Osteoblast (primary cell): ENCODE measurements at regions not wholly inside any gene's neighbourhood (a gene's known extent, or its start where the extent isn't known, plus 50 kb on each side); places are given as distances from the start of the nearest gene placed in this dataset.

Experiments
- DNase-seq: peaks from one replicate; pipeline ENCODE4 v3.0.0; 2011; ENCODE audit warnings: low spot score, mixed read lengths; ENCODE audit not compliant: insufficient read length; ENCODE audit errors: missing footprints
- H2AFZ ChIP-seq: 2 replicates; pipeline ENCODE4 v1.6.0; 2011; ENCODE audit warnings: mild to moderate bottlenecking, low read length
- H3K27ac ChIP-seq: 2 replicates; pipeline ENCODE4 v1.5.1; 2011; ENCODE audit warnings: mild to moderate bottlenecking, low read depth, low read length, moderate library complexity
- H3K27me3 ChIP-seq: 2 replicates; pipeline ENCODE4 v1.6.0; 2012; ENCODE audit warnings: mild to moderate bottlenecking, control low read depth, inconsistent platforms, low read length, moderate library complexity; ENCODE audit not compliant: insufficient read depth
- H3K36me3 ChIP-seq: 2 replicates; pipeline ENCODE4 v1.5.1; 2011; ENCODE audit warnings: mild to moderate bottlenecking, low read length, control low read depth, moderate library complexity; ENCODE audit not compliant: insufficient read depth
- H3K4me1 ChIP-seq: 2 replicates; pipeline ENCODE4 v1.5.1; 2011; ENCODE audit warnings: mild to moderate bottlenecking, low read length, control low read depth, moderate library complexity; ENCODE audit not compliant: insufficient read depth
- H3K4me2 ChIP-seq: 2 replicates; pipeline ENCODE4 v1.6.0; 2011; ENCODE audit warnings: mild to moderate bottlenecking, low read length; ENCODE audit not compliant: insufficient read depth
- H3K4me3 ChIP-seq: fragments of 200-600 bp; sonication (generic); 3 replicates; pipeline ENCODE4 v1.5.1; 2012; ENCODE audit warnings: mild to moderate bottlenecking, low read length, inconsistent platforms; ENCODE audit not compliant: insufficient read depth
- H3K79me2 ChIP-seq: 2 replicates; pipeline ENCODE4 v1.6.0; 2012; ENCODE audit warnings: mild to moderate bottlenecking, low read length, control low read depth, inconsistent platforms; ENCODE audit not compliant: insufficient read depth
- H3K9me3 ChIP-seq: 2 replicates; pipeline ENCODE4 v1.5.1; 2011; ENCODE audit warnings: low read depth, low read length, control low read depth
- H4K20me1 ChIP-seq: 2 replicates; pipeline ENCODE4 v1.6.0; 2012; ENCODE audit warnings: mild to moderate bottlenecking, low read length, control low read depth; ENCODE audit not compliant: insufficient read depth
- TF ChIP-seq, protein P1 (sequence below): IDR thresholded peaks from 2 replicates; pipeline ENCODE4 v1.5.1; 2011; ENCODE audit warnings: mild to moderate bottlenecking, low read depth, low read length, moderate library complexity; ENCODE audit errors: extremely low read depth

- Histone ChIP-seq H3K79me2 (no peaks in the 10 kb centered on the region), H4K20me1 (no peaks in the 10 kb centered on the region), H3K27ac (no peak overlapping the region), H3K36me3 (no peaks in the 10 kb centered on the region), H3K27me3 (no peaks in the 10 kb centered on the region), H3K9me3 (no peaks in the 10 kb centered on the region), H3K4me3 (no peak overlapping the region), H3K4me1 (no peaks in the 10 kb centered on the region), H2AFZ (no peak overlapping the region), H3K4me2 (no peak overlapping the region)
- TF ChIP-seq, protein P1, sequence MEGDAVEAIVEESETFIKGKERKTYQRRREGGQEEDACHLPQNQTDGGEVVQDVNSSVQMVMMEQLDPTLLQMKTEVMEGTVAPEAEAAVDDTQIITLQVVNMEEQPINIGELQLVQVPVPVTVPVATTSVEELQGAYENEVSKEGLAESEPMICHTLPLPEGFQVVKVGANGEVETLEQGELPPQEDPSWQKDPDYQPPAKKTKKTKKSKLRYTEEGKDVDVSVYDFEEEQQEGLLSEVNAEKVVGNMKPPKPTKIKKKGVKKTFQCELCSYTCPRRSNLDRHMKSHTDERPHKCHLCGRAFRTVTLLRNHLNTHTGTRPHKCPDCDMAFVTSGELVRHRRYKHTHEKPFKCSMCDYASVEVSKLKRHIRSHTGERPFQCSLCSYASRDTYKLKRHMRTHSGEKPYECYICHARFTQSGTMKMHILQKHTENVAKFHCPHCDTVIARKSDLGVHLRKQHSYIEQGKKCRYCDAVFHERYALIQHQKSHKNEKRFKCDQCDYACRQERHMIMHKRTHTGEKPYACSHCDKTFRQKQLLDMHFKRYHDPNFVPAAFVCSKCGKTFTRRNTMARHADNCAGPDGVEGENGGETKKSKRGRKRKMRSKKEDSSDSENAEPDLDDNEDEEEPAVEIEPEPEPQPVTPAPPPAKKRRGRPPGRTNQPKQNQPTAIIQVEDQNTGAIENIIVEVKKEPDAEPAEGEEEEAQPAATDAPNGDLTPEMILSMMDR = no peak
- no peak for DNase-seq
Measured at GRCh38 chr10:64973391-64973790, 1452.2 kb downstream of the REEP3 start.

GRCh38 chr10:64976150-64976549, 1454.9 kb downstream of the REEP3 start:
- H3K36me3 ChIP-seq = no peaks in the 10 kb centered on the region
- TF ChIP-seq, protein P1 = no peak

DNA sequence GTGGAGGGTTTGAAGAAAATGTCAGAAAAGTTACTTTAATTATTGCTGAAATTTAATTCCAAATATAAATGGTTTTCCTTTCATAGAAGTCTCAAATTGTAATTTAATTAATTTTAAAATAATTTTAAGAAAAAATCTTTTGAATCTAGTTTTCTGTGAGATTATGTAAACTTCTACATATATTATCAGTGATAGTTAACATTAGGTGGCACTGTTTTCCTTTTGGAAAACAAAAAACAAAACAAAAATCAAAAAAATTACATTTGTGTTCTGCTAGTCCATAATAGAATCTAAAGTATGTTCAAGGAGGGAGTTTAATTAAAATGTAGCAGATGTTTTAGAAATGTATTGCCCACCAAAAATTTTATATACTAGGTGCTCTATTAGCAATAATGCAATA, 1456.7 kb downstream of the REEP3 start:
- Histone ChIP-seq H3K27me3 (no peaks in the 10 kb centered on the region), H4K20me1 (no peaks in the 10 kb centered on the region), H3K4me3 (no peak overlapping the region), H3K27ac (no peak overlapping the region), H3K79me2 (no peaks in the 10 kb centered on the region), H3K4me1 (no peaks in the 10 kb centered on the region), H3K36me3 (no peaks in the 10 kb centered on the region), H3K4me2 (no peak overlapping the region), H2AFZ (no peak overlapping the region), H3K9me3 (no peaks in the 10 kb centered on the region)
- DNase-seq = no peak
- TF ChIP-seq, protein P1 = no peak

More at GRCh38 chr10:64976150-64976549, 1454.9 kb downstream of the REEP3 start:
- Histone ChIP-seq H3K27ac (no peak overlapping the region), H3K4me1 (no peaks in the 10 kb centered on the region), H2AFZ (no peak overlapping the region), H3K4me2 (no peak overlapping the region), H3K9me3 (no peaks in the 10 kb centered on the region), H3K79me2 (no peaks in the 10 kb centered on the region), H3K27me3 (no peaks in the 10 kb centered on the region), H3K4me3 (no peak overlapping the region), H4K20me1 (no peaks in the 10 kb centered on the region)
- no peak for DNase-seq

GRCh38 chr10:64996886-64997285, 1475.7 kb downstream of the REEP3 start:
- H3K36me3 ChIP-seq = no peaks in the 10 kb centered on the region
- H3K79me2 ChIP-seq = no peaks in the 10 kb centered on the region
- no peaks in the 10 kb centered on the region for H3K27me3 ChIP-seq
- no peaks in the 10 kb centered on the region for H4K20me1 ChIP-seq
- no peak overlapping the region for H3K4me3 ChIP-seq
- DNase-seq = no peak
- no peaks in the 10 kb centered on the region for H3K4me1 ChIP-seq
- peaks cover 3% of the 10 kb centered on the region for H3K9me3 ChIP-seq
- no peak overlapping the region for H3K27ac ChIP-seq
- H2AFZ ChIP-seq = no peak overlapping the region
- no peak overlapping the region for H3K4me2 ChIP-seq
- TF ChIP-seq, protein P1 = no peak
